ENCODE measurements at regions not wholly inside any gene's neighbourhood (a gene's known extent, or its start where the extent isn't known, plus 50 kb on each side); places are given as distances from the start of the nearest gene placed in this dataset.

GRCh38 chr1:80751204-80751603, 1049.5 kb upstream of the ADGRL2 start:
- Mint-ChIP-seq H3K27me3 (no peaks in the 10 kb centered on the region), H3K4me3 (ENCODE audit: low read depth) (no peak overlapping the region), H3K36me3 (ENCODE audit: insufficient read depth) (no peaks in the 10 kb centered on the region), H3K27ac (no peak overlapping the region), H3K4me1 (ENCODE audit: low read depth) (peaks cover 3% of the 10 kb centered on the region), H3K9me3 (ENCODE audit: low read depth) (peaks cover 15% of the 10 kb centered on the region)
- DNase-seq (ENCODE audit: low spot score, unreplicated experiment) = no peak
- no peak for TF ChIP-seq CTCF (IDR thresholded peaks at IDR 0.05; ENCODE audit: unreplicated experiment)

GRCh38 chr1:80731241-80731894, 1069.4 kb upstream of the ADGRL2 start:
- H3K27me3 Mint-ChIP-seq = no peaks in the 10 kb centered on the region
- H3K4me3 Mint-ChIP-seq (ENCODE audit: low read depth) = no peak overlapping the region
- H3K4me1 Mint-ChIP-seq (ENCODE audit: low read depth) = no peaks in the 10 kb centered on the region
- H3K36me3 Mint-ChIP-seq (ENCODE audit: insufficient read depth) = peaks cover 3% of the 10 kb centered on the region
- TF ChIP-seq CTCF (IDR thresholded peaks at IDR 0.05; ENCODE audit: unreplicated experiment) = no peak
- no peak overlapping the region for H3K27ac Mint-ChIP-seq
- H3K9me3 Mint-ChIP-seq (ENCODE audit: low read depth) = peaks cover 13% of the 10 kb centered on the region
- DNase-seq (ENCODE audit: low spot score, unreplicated experiment) = no peak

GRCh38 chr1:80722611-80723010, 1078.1 kb upstream of the ADGRL2 start:
- no peak for DNase-seq (ENCODE audit: low spot score, unreplicated experiment)
- no peak overlapping the region for H3K27ac Mint-ChIP-seq
- H3K4me3 Mint-ChIP-seq (ENCODE audit: low read depth) = no peak overlapping the region
- H3K9me3 Mint-ChIP-seq (ENCODE audit: low read depth) = no peaks in the 10 kb centered on the region
- H3K4me1 Mint-ChIP-seq (ENCODE audit: low read depth) = no peaks in the 10 kb centered on the region
- H3K36me3 Mint-ChIP-seq (ENCODE audit: insufficient read depth) = no peaks in the 10 kb centered on the region
- TF ChIP-seq CTCF (IDR thresholded peaks at IDR 0.05; ENCODE audit: unreplicated experiment) = no peak
- no peaks in the 10 kb centered on the region for H3K27me3 Mint-ChIP-seq

GRCh38 chr1:80706526-80706925, 1094.2 kb upstream of the ADGRL2 start:
- H3K4me3 Mint-ChIP-seq (ENCODE audit: low read depth) = no peak overlapping the region
- H3K4me1 Mint-ChIP-seq (ENCODE audit: low read depth) = peaks cover 5% of the 10 kb centered on the region
- H3K27me3 Mint-ChIP-seq = no peaks in the 10 kb centered on the region
- no peak for DNase-seq (ENCODE audit: low spot score, unreplicated experiment)
- no peaks in the 10 kb centered on the region for H3K36me3 Mint-ChIP-seq (ENCODE audit: insufficient read depth)
- H3K27ac Mint-ChIP-seq = no peak overlapping the region
- no peaks in the 10 kb centered on the region for H3K9me3 Mint-ChIP-seq (ENCODE audit: low read depth)
- no peak for TF ChIP-seq CTCF (IDR thresholded peaks at IDR 0.05; ENCODE audit: unreplicated experiment)

GRCh38 chr1:80678438-80678837, 1122.3 kb upstream of the ADGRL2 start:
- no peak for TF ChIP-seq CTCF (IDR thresholded peaks at IDR 0.05; ENCODE audit: unreplicated experiment)
- H3K27ac Mint-ChIP-seq = no peak overlapping the region
- no peaks in the 10 kb centered on the region for H3K9me3 Mint-ChIP-seq (ENCODE audit: low read depth)
- no peak overlapping the region for H3K4me3 Mint-ChIP-seq (ENCODE audit: low read depth)
- H3K4me1 Mint-ChIP-seq (ENCODE audit: low read depth) = no peaks in the 10 kb centered on the region
- H3K27me3 Mint-ChIP-seq = no peaks in the 10 kb centered on the region
- no peak for DNase-seq (ENCODE audit: low spot score, unreplicated experiment)
- H3K36me3 Mint-ChIP-seq (ENCODE audit: insufficient read depth) = no peaks in the 10 kb centered on the region
